Liver (tissue), 8 donors: ENCODE measurements at regions not wholly inside any gene's neighbourhood (a gene's known extent, or its start where the extent isn't known, plus 50 kb on each side); places are given as distances from the start of the nearest gene placed in this dataset.
"Not testable (repeated sequence)": the region's sequence is repeated elsewhere in the genome, so short reads cannot be mapped to it uniquely, and the experiment has no call there.

Experiments used
- DNase-seq: peaks from one replicate; pipeline ENCODE4 v3.0.0-alpha.2; 2017; ENCODE audit warnings: low spot score
- H3K27ac ChIP-seq, 2 donors: one replicate each; pipeline ENCODE4 v1.7.0; 2013; ENCODE audit warnings: inconsistent platforms in 2 of 2, low read length in 2 of 2, control low read depth in 1 of 2, low read depth in 1 of 2, mild to moderate bottlenecking in 1 of 2
- H3K27me3 ChIP-seq, 4 donors: one replicate each; pipeline versions ENCODE4 v1.6.1 to v1.7.0; 2013; ENCODE audit warnings: low read length in 3 of 4, inconsistent platforms in 1 of 4, mild to moderate bottlenecking in 1 of 4, moderate library complexity in 1 of 4; ENCODE audit not compliant: control insufficient read depth in 4 of 4, insufficient read depth in 4 of 4
- H3K36me3 ChIP-seq, 4 donors: one replicate each; pipeline versions ENCODE4 v1.6.1 to v1.7.0; 2013; ENCODE audit warnings: low read length in 3 of 4, mild to moderate bottlenecking in 3 of 4, low read depth in 1 of 4, moderate library complexity in 1 of 4; ENCODE audit not compliant: control insufficient read depth in 4 of 4, insufficient read depth in 3 of 4
- H3K4me1 ChIP-seq, 4 donors: one replicate each; pipeline versions ENCODE4 v1.6.1 to v1.7.0; 2013; ENCODE audit warnings: low read length in 3 of 4, mild to moderate bottlenecking in 3 of 4, moderate library complexity in 1 of 4; ENCODE audit not compliant: control insufficient read depth in 4 of 4, insufficient read depth in 4 of 4
- H3K4me3 ChIP-seq, 3 donors: one replicate each; pipeline versions ENCODE4 v1.6.1 to v1.7.0; 2013; ENCODE audit warnings: low read length in 3 of 3, control low read depth in 1 of 3, low read depth in 1 of 3, mild to moderate bottlenecking in 1 of 3
- H3K9ac ChIP-seq, 2 donors: one replicate each; pipeline ENCODE4 v1.7.0; 2013; ENCODE audit warnings: low read length in 2 of 2, mild to moderate bottlenecking in 2 of 2, moderate library complexity in 2 of 2, control low read depth in 1 of 2, low read depth in 1 of 2
- H3K9me3 ChIP-seq, 4 donors: one replicate each; pipeline versions ENCODE4 v1.6.1 to v1.7.0; 2013; ENCODE audit warnings: low read length in 3 of 4; ENCODE audit not compliant: control insufficient read depth in 4 of 4
- ATF3 ChIP-seq: IDR thresholded peaks from 2 replicates; pipeline ENCODE4 v1.6.1; 2016; ENCODE audit warnings: antibody characterized with exemption
- CTCF ChIP-seq: fragments of 150-350 bp; IDR thresholded peaks from 2 replicates; pipeline ENCODE4 v1.5.1; 2017; ENCODE audit warnings: improper control_type of control experiment, low read depth, low read length; ENCODE audit not compliant: missing input control
- EGR1 ChIP-seq, 2 donors: IDR thresholded peaks; 2 replicates each; pipeline ENCODE4 v1.6.1; 2016 to 2018; ENCODE audit warnings: antibody characterized with exemption in 2 of 2, low read depth in 2 of 2
- FOXA1 ChIP-seq: IDR thresholded peaks from 2 replicates; pipeline ENCODE4 v1.6.1; 2016; ENCODE audit warnings: antibody characterized with exemption
- FOXA2 ChIP-seq: IDR thresholded peaks from 2 replicates; pipeline ENCODE4 v1.6.1; 2016; ENCODE audit warnings: antibody characterized with exemption
- GABPA ChIP-seq, 2 donors: IDR thresholded peaks in 1 of 2; conservative IDR thresholded peaks in 1 of 2; 2 replicates each; pipeline ENCODE4 v1.6.1; 2016; ENCODE audit warnings: antibody characterized with exemption in 2 of 2, mild to moderate bottlenecking in 1 of 2, moderate library complexity in 1 of 2
- HNF4A ChIP-seq, 2 donors: conservative IDR thresholded peaks; 2 replicates each; pipeline ENCODE4 v1.6.1; 2016; ENCODE audit warnings: antibody characterized with exemption in 2 of 2, mild to moderate bottlenecking in 2 of 2
- JUND ChIP-seq, 2 donors: IDR thresholded peaks; 2 replicates each; pipeline ENCODE4 v1.6.1; 2016; ENCODE audit warnings: antibody characterized with exemption in 2 of 2
- MAX ChIP-seq: IDR thresholded peaks from 2 replicates; pipeline ENCODE4 v1.6.1; 2016; ENCODE audit warnings: antibody characterized with exemption
- NR2F2 ChIP-seq: IDR thresholded peaks from 2 replicates; pipeline ENCODE4 v1.6.1; 2016; ENCODE audit warnings: antibody characterized with exemption
- RXRA ChIP-seq, 2 donors: IDR thresholded peaks; 2 replicates each; pipeline ENCODE4 v1.6.1; 2017 to 2018; ENCODE audit warnings: antibody characterized with exemption in 2 of 2, mild to moderate bottlenecking in 1 of 2
- SP1 ChIP-seq: IDR thresholded peaks from 2 replicates; pipeline ENCODE4 v1.6.1; 2018; ENCODE audit warnings: antibody characterized with exemption, mild to moderate bottlenecking
- TAF1 ChIP-seq: conservative IDR thresholded peaks from 2 replicates; pipeline ENCODE4 v1.6.1; 2016; ENCODE audit warnings: antibody characterized with exemption, mild to moderate bottlenecking
- YY1 ChIP-seq: IDR thresholded peaks from 2 replicates; pipeline ENCODE4 v1.6.1; 2016; ENCODE audit warnings: antibody characterized with exemption, mild to moderate bottlenecking
- WGBS: extraction: QIAGEN DNeasy Blood & Tissue Kit; methylation state at CpG from one replicate; pipeline ENCODE4 v1.1.7; 2013; 5-methylcytosine and 5-hydroxymethylcytosine counted together
- TF ChIP-seq, protein P1 (sequence below): IDR thresholded peaks from 2 replicates; pipeline ENCODE4 v1.6.1; 2016; ENCODE audit warnings: antibody characterized with exemption, mild to moderate bottlenecking
- TF ChIP-seq, protein P2 (sequence below): IDR thresholded peaks from 2 replicates; pipeline ENCODE4 v1.6.1; 2016; ENCODE audit warnings: antibody characterized with exemption
- donor health status: healthy.
- donor health status: healthy.
- donor health status: healthy.
- donor health status: healthy.
- donor health status: healthy.

DNA sequence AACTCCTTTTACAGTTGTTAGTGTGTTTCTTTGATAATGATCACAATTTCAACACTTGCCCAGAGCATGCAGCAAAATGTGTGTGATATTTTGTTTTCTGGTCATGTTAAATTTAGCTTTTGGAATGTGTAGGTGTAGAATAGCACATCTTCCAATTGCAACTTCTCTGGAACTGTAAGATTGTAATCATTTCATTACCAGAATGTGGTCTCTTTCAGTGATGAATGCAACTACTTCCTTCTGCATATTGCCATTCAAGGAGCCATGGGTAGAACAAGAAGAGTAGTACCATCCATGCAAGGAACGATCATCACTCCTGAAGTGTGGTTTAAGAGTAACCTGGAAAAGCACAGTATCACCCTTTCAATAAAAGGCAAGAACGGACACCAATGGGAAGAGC, 548.8 kb upstream of the ZNF804A start:
- H3K36me3 ChIP-seq, result no peaks in the 10 kb centered on the region
- H3K4me1 ChIP-seq, result no peaks in the 10 kb centered on the region
- H3K27ac ChIP-seq, result no peak overlapping the region
- no peak for DNase-seq
- no peaks in the 10 kb centered on the region for H3K9me3 ChIP-seq
- no peak overlapping the region for H3K4me3 ChIP-seq
- TF ChIP-seq FOXA2 (no peak), EGR1 (IDR thresholded peaks at IDR 0.05; ENCODE audit: low read depth in 2 of 2) (no peak), NR2F2 (no peak), TAF1 (no peak), ATF3 (no peak), JUND (IDR thresholded peaks at IDR 0.05) (no peak), FOXA1 (no peak), GABPA (IDR thresholded peaks at IDR 0.05 in 1 of 2, conservative IDR thresholded peaks at IDR 0.05 in 1 of 2) (no peak), SP1 (no peak)
- TF ChIP-seq, protein P1, sequence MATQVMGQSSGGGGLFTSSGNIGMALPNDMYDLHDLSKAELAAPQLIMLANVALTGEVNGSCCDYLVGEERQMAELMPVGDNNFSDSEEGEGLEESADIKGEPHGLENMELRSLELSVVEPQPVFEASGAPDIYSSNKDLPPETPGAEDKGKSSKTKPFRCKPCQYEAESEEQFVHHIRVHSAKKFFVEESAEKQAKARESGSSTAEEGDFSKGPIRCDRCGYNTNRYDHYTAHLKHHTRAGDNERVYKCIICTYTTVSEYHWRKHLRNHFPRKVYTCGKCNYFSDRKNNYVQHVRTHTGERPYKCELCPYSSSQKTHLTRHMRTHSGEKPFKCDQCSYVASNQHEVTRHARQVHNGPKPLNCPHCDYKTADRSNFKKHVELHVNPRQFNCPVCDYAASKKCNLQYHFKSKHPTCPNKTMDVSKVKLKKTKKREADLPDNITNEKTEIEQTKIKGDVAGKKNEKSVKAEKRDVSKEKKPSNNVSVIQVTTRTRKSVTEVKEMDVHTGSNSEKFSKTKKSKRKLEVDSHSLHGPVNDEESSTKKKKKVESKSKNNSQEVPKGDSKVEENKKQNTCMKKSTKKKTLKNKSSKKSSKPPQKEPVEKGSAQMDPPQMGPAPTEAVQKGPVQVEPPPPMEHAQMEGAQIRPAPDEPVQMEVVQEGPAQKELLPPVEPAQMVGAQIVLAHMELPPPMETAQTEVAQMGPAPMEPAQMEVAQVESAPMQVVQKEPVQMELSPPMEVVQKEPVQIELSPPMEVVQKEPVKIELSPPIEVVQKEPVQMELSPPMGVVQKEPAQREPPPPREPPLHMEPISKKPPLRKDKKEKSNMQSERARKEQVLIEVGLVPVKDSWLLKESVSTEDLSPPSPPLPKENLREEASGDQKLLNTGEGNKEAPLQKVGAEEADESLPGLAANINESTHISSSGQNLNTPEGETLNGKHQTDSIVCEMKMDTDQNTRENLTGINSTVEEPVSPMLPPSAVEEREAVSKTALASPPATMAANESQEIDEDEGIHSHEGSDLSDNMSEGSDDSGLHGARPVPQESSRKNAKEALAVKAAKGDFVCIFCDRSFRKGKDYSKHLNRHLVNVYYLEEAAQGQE, result no peak
- 75% methylated on average over 2 of the region's 2 CpGs for WGBS
- no peak overlapping the region for H3K9ac ChIP-seq
- H3K27me3 ChIP-seq, result no peaks in the 10 kb centered on the region

GRCh38 chr2:184053326-184053725, 545.0 kb upstream of the ZNF804A start:
- Histone ChIP-seq H3K4me1 (no peaks in the 10 kb centered on the region), H3K9me3 (no peaks in the 10 kb centered on the region), H3K27me3 (no peaks in the 10 kb centered on the region), H3K4me3 (no peak overlapping the region), H3K36me3 (no peaks in the 10 kb centered on the region), H3K27ac (no peak overlapping the region), H3K9ac (no peak overlapping the region)
- WGBS, result 55% methylated on average over 3 of the region's 3 CpGs
- TF ChIP-seq HNF4A (conservative IDR thresholded peaks at IDR 0.05), result no peak
- TF ChIP-seq FOXA2, result no peak
- TF ChIP-seq YY1, result no peak
- TF ChIP-seq, protein P2, sequence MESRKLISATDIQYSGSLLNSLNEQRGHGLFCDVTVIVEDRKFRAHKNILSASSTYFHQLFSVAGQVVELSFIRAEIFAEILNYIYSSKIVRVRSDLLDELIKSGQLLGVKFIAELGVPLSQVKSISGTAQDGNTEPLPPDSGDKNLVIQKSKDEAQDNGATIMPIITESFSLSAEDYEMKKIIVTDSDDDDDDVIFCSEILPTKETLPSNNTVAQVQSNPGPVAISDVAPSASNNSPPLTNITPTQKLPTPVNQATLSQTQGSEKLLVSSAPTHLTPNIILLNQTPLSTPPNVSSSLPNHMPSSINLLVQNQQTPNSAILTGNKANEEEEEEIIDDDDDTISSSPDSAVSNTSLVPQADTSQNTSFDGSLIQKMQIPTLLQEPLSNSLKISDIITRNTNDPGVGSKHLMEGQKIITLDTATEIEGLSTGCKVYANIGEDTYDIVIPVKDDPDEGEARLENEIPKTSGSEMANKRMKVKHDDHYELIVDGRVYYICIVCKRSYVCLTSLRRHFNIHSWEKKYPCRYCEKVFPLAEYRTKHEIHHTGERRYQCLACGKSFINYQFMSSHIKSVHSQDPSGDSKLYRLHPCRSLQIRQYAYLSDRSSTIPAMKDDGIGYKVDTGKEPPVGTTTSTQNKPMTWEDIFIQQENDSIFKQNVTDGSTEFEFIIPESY, result no peak
- TF ChIP-seq MAX, result no peak
- TF ChIP-seq JUND (IDR thresholded peaks at IDR 0.05), result no peak
- no peak for TF ChIP-seq ATF3
- TF ChIP-seq CTCF, result no peak
- TF ChIP-seq GABPA (IDR thresholded peaks at IDR 0.05 in 1 of 2, conservative IDR thresholded peaks at IDR 0.05 in 1 of 2), result no peak
- no peak for TF ChIP-seq RXRA (IDR thresholded peaks at IDR 0.05)
- TF ChIP-seq EGR1 (IDR thresholded peaks at IDR 0.05; ENCODE audit: low read depth in 2 of 2), result no peak
- DNase-seq, result no peak

DNA sequence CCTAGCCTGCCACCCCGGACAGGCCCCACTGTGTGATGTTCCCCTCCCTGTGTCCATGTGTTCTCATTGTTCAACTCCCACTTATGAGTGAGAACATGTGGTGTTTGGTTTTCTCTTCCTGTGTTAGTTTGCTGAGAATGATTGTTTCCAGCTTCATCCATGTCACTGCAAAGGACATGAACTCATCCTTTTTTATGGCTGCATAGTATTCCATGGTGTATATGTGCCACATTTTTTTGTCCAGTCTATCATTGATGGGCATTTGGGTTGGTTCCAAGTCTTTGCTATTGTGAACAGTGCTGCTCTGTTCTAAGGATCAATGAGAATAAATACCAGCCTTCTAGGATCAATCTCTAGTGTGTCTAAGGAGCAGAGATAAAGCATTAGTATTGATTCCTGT, 543.9 kb upstream of the ZNF804A start:
- not testable (repeated sequence) for H3K4me3 ChIP-seq, H3K9ac ChIP-seq, H3K4me1 ChIP-seq, H3K9me3 ChIP-seq, DNase-seq, H3K27me3 ChIP-seq, H3K36me3 ChIP-seq, H3K27ac ChIP-seq
- 94% methylated on average over 1 of the region's 1 CpG for WGBS
